Stimulated activated naive B cell treated with anti-CD40 and anti-IgM and Interleukin-4, amounts not matched to agents 10 μg/mL and 1 μg/mL and 100 μg/mL, for 72 hours (primary cell): ENCODE measurements at regions not wholly inside any gene's neighbourhood (a gene's known extent, or its start where the extent isn't known, plus 50 kb on each side); places are given as distances from the start of the nearest gene placed in this dataset.
"Not testable (repeated sequence)": the region's sequence is repeated elsewhere in the genome, so short reads cannot be mapped to it uniquely, and the experiment has no call there.

Experiments used
- ATAC-seq, 2 donors: fragments of 150-1000 bp; cut with Tn5 transposase; replicated peaks; 2 replicates each; pipeline ENCODE4 v1.10.0; 2021; ENCODE audit warnings: moderate library complexity in 1 of 2
- DNase-seq: peaks from one replicate; pipeline ENCODE4 v3.0.0; 2021
- H3K27ac Mint-ChIP-seq: one replicate; pipeline ENCODE4 v1.8.0; 2022; ENCODE audit warnings: mild to moderate bottlenecking, mixed read lengths
- H3K27me3 Mint-ChIP-seq, 2 donors: one replicate each; pipeline ENCODE4 v1.8.0; 2022; ENCODE audit warnings: mixed read lengths in 2 of 2
- H3K36me3 Mint-ChIP-seq, 2 donors: one replicate each; pipeline ENCODE4 v1.8.0; 2022; ENCODE audit warnings: mixed read lengths in 2 of 2, mild to moderate bottlenecking in 1 of 2
- H3K4me1 Mint-ChIP-seq, 2 donors: one replicate each; pipeline ENCODE4 v1.8.0; 2022; ENCODE audit warnings: mixed read lengths in 2 of 2, mild to moderate bottlenecking in 1 of 2
- H3K4me3 Mint-ChIP-seq, 2 donors: one replicate each; pipeline ENCODE4 v1.8.0; 2022; ENCODE audit warnings: mild to moderate bottlenecking in 2 of 2, mixed read lengths in 2 of 2, moderate library complexity in 1 of 2
- H3K9me3 Mint-ChIP-seq, 2 donors: one replicate each; pipeline ENCODE4 v1.8.0; 2022; ENCODE audit warnings: mixed read lengths in 2 of 2, mild to moderate bottlenecking in 1 of 2

- Mint-ChIP-seq H3K4me3 (no peak overlapping the region), H3K27me3 (no peaks in the 10 kb centered on the region), H3K27ac (no peak overlapping the region), H3K36me3 (no peaks in the 10 kb centered on the region), H3K4me1 (no peaks in the 10 kb centered on the region), H3K9me3 (no peaks in the 10 kb centered on the region)
- DNase-seq: no peak
- ATAC-seq: no peak
Observed at GRCh38 chr21:19405326-19405725, 1001.7 kb upstream of the TMPRSS15 start.

- ATAC-seq (no peak), DNase-seq (no peak)
- H3K27me3 Mint-ChIP-seq: no peaks in the 10 kb centered on the region
- no peak overlapping the region for H3K27ac Mint-ChIP-seq
- no peaks in the 10 kb centered on the region for H3K4me1 Mint-ChIP-seq
- H3K4me3 Mint-ChIP-seq: no peak overlapping the region
- peaks cover 5 to 8% of the 10 kb centered on the region in 2 donors for H3K9me3 Mint-ChIP-seq
- no peaks in the 10 kb centered on the region for H3K36me3 Mint-ChIP-seq
Observed at GRCh38 chr21:19420565-19420964, 1017.0 kb upstream of the TMPRSS15 start.

- H3K27me3 Mint-ChIP-seq: no peaks in the 10 kb centered on the region
- DNase-seq (no peak), ATAC-seq (no peak)
- no peaks in the 10 kb centered on the region for H3K36me3 Mint-ChIP-seq
- H3K4me3 Mint-ChIP-seq: no peak overlapping the region
- no peak overlapping the region for H3K27ac Mint-ChIP-seq
- H3K9me3 Mint-ChIP-seq: peaks cover 0 to 8% of the 10 kb centered on the region in 2 donors
- no peaks in the 10 kb centered on the region for H3K4me1 Mint-ChIP-seq
Observed at GRCh38 chr21:19433623-19434022, 1030.0 kb upstream of the TMPRSS15 start.

- DNase-seq (no peak), ATAC-seq (no peak)
- no peak overlapping the region for H3K27ac Mint-ChIP-seq
- H3K9me3 Mint-ChIP-seq: no peaks in the 10 kb centered on the region
- H3K27me3 Mint-ChIP-seq: no peaks in the 10 kb centered on the region
- no peaks in the 10 kb centered on the region for H3K36me3 Mint-ChIP-seq
- peaks cover 2 to 5% of the 10 kb centered on the region in 2 donors for H3K4me1 Mint-ChIP-seq
- no peak overlapping the region for H3K4me3 Mint-ChIP-seq
Observed at GRCh38 chr21:19440792-19441655, 1037.4 kb upstream of the TMPRSS15 start.

GRCh38 chr21:19458295-19458694, 1054.7 kb upstream of the TMPRSS15 start:
- Mint-ChIP-seq H3K9me3 (peaks cover 0 to 4% of the 10 kb centered on the region in 2 donors), H3K36me3 (no peaks in the 10 kb centered on the region), H3K27ac (no peak overlapping the region), H3K27me3 (no peaks in the 10 kb centered on the region), H3K4me1 (no peaks in the 10 kb centered on the region), H3K4me3 (no peak overlapping the region)
- DNase-seq (no peak), ATAC-seq (peak; percentile 27 to 36)

GRCh38 chr21:19461481-19462205, 1058.1 kb upstream of the TMPRSS15 start:
- Mint-ChIP-seq H3K4me1 (no peaks in the 10 kb centered on the region), H3K4me3 (no peak overlapping the region), H3K27me3 (no peaks in the 10 kb centered on the region), H3K27ac (no peak overlapping the region), H3K9me3 (peaks cover 0 to 4% of the 10 kb centered on the region in 2 donors), H3K36me3 (no peaks in the 10 kb centered on the region)
- ATAC-seq: no peak
- DNase-seq: no peak

- H3K27ac Mint-ChIP-seq: no peak overlapping the region
- H3K4me3 Mint-ChIP-seq: no peak overlapping the region
- no peak for ATAC-seq
- no peaks in the 10 kb centered on the region for H3K4me1 Mint-ChIP-seq
- H3K9me3 Mint-ChIP-seq: peaks cover 0 to 4% of the 10 kb centered on the region in 2 donors
- H3K27me3 Mint-ChIP-seq: no peaks in the 10 kb centered on the region
- DNase-seq: no peak
- H3K36me3 Mint-ChIP-seq: no peaks in the 10 kb centered on the region
Observed at GRCh38 chr21:19463966-19464365, 1060.4 kb upstream of the TMPRSS15 start.

GRCh38 chr21:19468991-19469715, 1065.6 kb upstream of the TMPRSS15 start:
- Mint-ChIP-seq H3K9me3 (peaks cover 0 to 4% of the 10 kb centered on the region in 2 donors), H3K27ac (no peak overlapping the region), H3K4me1 (no peaks in the 10 kb centered on the region), H3K36me3 (no peaks in the 10 kb centered on the region), H3K27me3 (no peaks in the 10 kb centered on the region), H3K4me3 (no peak overlapping the region)
- no peak for ATAC-seq
- no peak for DNase-seq

- H3K4me1 Mint-ChIP-seq: no peaks in the 10 kb centered on the region
- H3K4me3 Mint-ChIP-seq: no peak overlapping the region
- H3K36me3 Mint-ChIP-seq: no peaks in the 10 kb centered on the region
- peaks cover 6 to 8% of the 10 kb centered on the region in 2 donors for H3K9me3 Mint-ChIP-seq
- no peak for DNase-seq
- no peaks in the 10 kb centered on the region for H3K27me3 Mint-ChIP-seq
- no peak for ATAC-seq
- H3K27ac Mint-ChIP-seq: no peak overlapping the region
Observed at GRCh38 chr21:19475525-19475924, 1071.9 kb upstream of the TMPRSS15 start.

GRCh38 chr21:19489930-19490329, 1086.3 kb upstream of the TMPRSS15 start:
- DNase-seq: no peak

GRCh38 chr21:19490481-19490880, 1086.9 kb upstream of the TMPRSS15 start:
- no peak for DNase-seq
- H3K4me1 Mint-ChIP-seq: peaks cover 2 to 7% of the 10 kb centered on the region in 2 donors
- H3K27me3 Mint-ChIP-seq: no peaks in the 10 kb centered on the region
- peaks cover 0 to 2% of the 10 kb centered on the region in 2 donors for H3K9me3 Mint-ChIP-seq
- peak in 1 of 2 donors; percentile 14 for ATAC-seq
- H3K36me3 Mint-ChIP-seq: no peaks in the 10 kb centered on the region
- no peak overlapping the region for H3K4me3 Mint-ChIP-seq
- H3K27ac Mint-ChIP-seq: no peak overlapping the region

More at GRCh38 chr21:19489930-19490329, 1086.3 kb upstream of the TMPRSS15 start:
- Mint-ChIP-seq H3K27me3 (no peaks in the 10 kb centered on the region), H3K4me3 (no peak overlapping the region), H3K27ac (no peak overlapping the region), H3K4me1 (peaks cover 2 to 7% of the 10 kb centered on the region in 2 donors), H3K9me3 (peaks cover 0 to 2% of the 10 kb centered on the region in 2 donors), H3K36me3 (no peaks in the 10 kb centered on the region)
- ATAC-seq: peak in 1 of 2 donors; percentile 21

- H3K36me3 Mint-ChIP-seq, ATAC-seq: not testable (repeated sequence)
Observed at GRCh38 chr21:19493437-19494241, 1090.1 kb upstream of the TMPRSS15 start.

GRCh38 chr21:19501115-19501514, 1097.5 kb upstream of the TMPRSS15 start:
- DNase-seq: no peak
- Mint-ChIP-seq H3K27me3 (no peaks in the 10 kb centered on the region), H3K4me1 (no peaks in the 10 kb centered on the region), H3K4me3 (no peak overlapping the region), H3K36me3 (no peaks in the 10 kb centered on the region), H3K27ac (no peak overlapping the region), H3K9me3 (peaks cover 0 to 1% of the 10 kb centered on the region in 2 donors)
- no peak for ATAC-seq

More at GRCh38 chr21:19493437-19494241, 1090.1 kb upstream of the TMPRSS15 start:
- not testable (repeated sequence) for DNase-seq, H3K9me3 Mint-ChIP-seq, H3K4me1 Mint-ChIP-seq, H3K4me3 Mint-ChIP-seq, H3K27me3 Mint-ChIP-seq, H3K27ac Mint-ChIP-seq
